ENCODE measurements at regions not wholly inside any gene's neighbourhood (a gene's known extent, or its start where the extent isn't known, plus 50 kb on each side); places are given as distances from the start of the nearest gene placed in this dataset.
A peak's percentile ranks its signal among the peaks of the same experiment; 100 is the strongest.

- DNase-seq (ENCODE audit: extremely low read depth, insufficient read length), result no peak
- Histone ChIP-seq H3K36me3 (ENCODE audit: control insufficient read depth, insufficient read depth, low read length) (no peaks in the 10 kb centered on the region), H3K4me3 (replicated peaks; ENCODE audit: low read depth, low read length) (no peak overlapping the region), H3K27me3 (replicated peaks; ENCODE audit: control insufficient read depth, insufficient read depth, low read length) (no peaks in the 10 kb centered on the region)
- no peak for TF ChIP-seq CTCF (IDR thresholded peaks at IDR 0.05; ENCODE audit: insufficient read depth, low read length, poor library complexity, severe bottlenecking)
Measured at GRCh38 chr6:135129136-135129856, 51.8 kb upstream of the MYB start.

- DNase-seq (ENCODE audit: extremely low read depth, insufficient read length), result peak; percentile 55
- TF ChIP-seq CTCF (IDR thresholded peaks at IDR 0.05; ENCODE audit: insufficient read depth, low read length, poor library complexity, severe bottlenecking), result no peak
- Histone ChIP-seq H3K27me3 (replicated peaks; ENCODE audit: control insufficient read depth, insufficient read depth, low read length) (no peaks in the 10 kb centered on the region), H3K4me3 (replicated peaks; ENCODE audit: low read depth, low read length) (no peak overlapping the region), H3K36me3 (ENCODE audit: control insufficient read depth, insufficient read depth, low read length) (no peaks in the 10 kb centered on the region)
Measured at GRCh38 chr6:135128268-135128914, 52.7 kb upstream of the MYB start.

GRCh38 chr6:135126729-135127128, 54.4 kb upstream of the MYB start:
- no peak overlapping the region for H3K4me3 ChIP-seq (replicated peaks; ENCODE audit: low read depth, low read length)
- DNase-seq (ENCODE audit: extremely low read depth, insufficient read length), result no peak
- H3K27me3 ChIP-seq (replicated peaks; ENCODE audit: control insufficient read depth, insufficient read depth, low read length), result no peaks in the 10 kb centered on the region
- H3K36me3 ChIP-seq (ENCODE audit: control insufficient read depth, insufficient read depth, low read length), result no peaks in the 10 kb centered on the region
- TF ChIP-seq CTCF (IDR thresholded peaks at IDR 0.05; ENCODE audit: insufficient read depth, low read length, poor library complexity, severe bottlenecking), result no peak

- Histone ChIP-seq H3K36me3 (ENCODE audit: control insufficient read depth, insufficient read depth, low read length) (no peaks in the 10 kb centered on the region), H3K27me3 (replicated peaks; ENCODE audit: control insufficient read depth, insufficient read depth, low read length) (no peaks in the 10 kb centered on the region), H3K4me3 (replicated peaks; ENCODE audit: low read depth, low read length) (no peak overlapping the region)
- no peak for TF ChIP-seq CTCF (IDR thresholded peaks at IDR 0.05; ENCODE audit: insufficient read depth, low read length, poor library complexity, severe bottlenecking)
- no peak for DNase-seq (ENCODE audit: extremely low read depth, insufficient read length)
Measured at GRCh38 chr6:135126034-135126433, 55.1 kb upstream of the MYB start.

GRCh38 chr6:135121434-135121833, 59.7 kb upstream of the MYB start:
- no peak overlapping the region for H3K4me3 ChIP-seq (replicated peaks; ENCODE audit: low read depth, low read length)
- H3K36me3 ChIP-seq (ENCODE audit: control insufficient read depth, insufficient read depth, low read length), result no peaks in the 10 kb centered on the region
- H3K27me3 ChIP-seq (replicated peaks; ENCODE audit: control insufficient read depth, insufficient read depth, low read length), result no peaks in the 10 kb centered on the region
- TF ChIP-seq CTCF (IDR thresholded peaks at IDR 0.05; ENCODE audit: insufficient read depth, low read length, poor library complexity, severe bottlenecking), result no peak
- no peak for DNase-seq (ENCODE audit: extremely low read depth, insufficient read length)

Measured in GM06990 (cell line).